Amniotic stem cell (primary cell): ENCODE measurements at regions not wholly inside any gene's neighbourhood (a gene's known extent, or its start where the extent isn't known, plus 50 kb on each side); places are given as distances from the start of the nearest gene placed in this dataset.
"Not testable (repeated sequence)": the region's sequence is repeated elsewhere in the genome, so short reads cannot be mapped to it uniquely, and the experiment has no call there.

Experiments used
- DNase-seq: peaks from one replicate; lab custom pipeline; 2025; lab: John Stamatoyannopoulos, UW

GRCh38 chr5:60444661-60445360, 255.2 kb downstream of the DEPDC1B start:
- DNase-seq, result no peak

GRCh38 chr5:60439552-60439951, 260.4 kb downstream of the DEPDC1B start:
- DNase-seq, result no peak

GRCh38 chr5:60437308-60437707, 262.7 kb downstream of the DEPDC1B start:
- DNase-seq, result no peak

- no peak for DNase-seq
Measured at GRCh38 chr5:60436518-60436917, 263.4 kb downstream of the DEPDC1B start.

- DNase-seq, result no peak
Measured at GRCh38 chr5:60435808-60436207, 264.2 kb downstream of the DEPDC1B start.

GRCh38 chr5:60426189-60426588, 273.8 kb downstream of the DEPDC1B start:
- not testable (repeated sequence) for DNase-seq

GRCh38 chr5:60420773-60421172, 279.2 kb downstream of the DEPDC1B start:
- not testable (repeated sequence) for DNase-seq

- DNase-seq, result no peak
Measured at GRCh38 chr5:60417500-60418181, 282.3 kb downstream of the DEPDC1B start.

GRCh38 chr5:60415443-60415842, 284.5 kb downstream of the DEPDC1B start:
- no peak for DNase-seq

- no peak for DNase-seq
Measured at GRCh38 chr5:60410427-60410826, 289.5 kb downstream of the DEPDC1B start.

- DNase-seq, result no peak
Measured at GRCh38 chr5:60404171-60404570, 295.8 kb downstream of the DEPDC1B start.

- no peak for DNase-seq
Measured at GRCh38 chr5:60403343-60404006, 296.5 kb downstream of the DEPDC1B start.

- DNase-seq, result no peak
Measured at GRCh38 chr5:60402161-60402785, 297.7 kb downstream of the DEPDC1B start.

- no peak for DNase-seq
Measured at GRCh38 chr5:60401526-60401925, 298.4 kb downstream of the DEPDC1B start.

- no peak for DNase-seq
Measured at GRCh38 chr5:60399507-60399906, 300.5 kb downstream of the DEPDC1B start.

- DNase-seq, result no peak
Measured at GRCh38 chr5:60395712-60396329, 304.1 kb downstream of the DEPDC1B start.

- no peak for DNase-seq
Measured at GRCh38 chr5:60387051-60387440, 312.9 kb downstream of the DEPDC1B start.

GRCh38 chr5:60386436-60387050, 313.4 kb downstream of the DEPDC1B start:
- DNase-seq, result no peak

- DNase-seq, result no peak
Measured at GRCh38 chr5:60382716-60383115, 317.2 kb downstream of the DEPDC1B start.

- DNase-seq, result no peak
Measured at GRCh38 chr5:60379907-60380306, 320.1 kb downstream of the DEPDC1B start.

GRCh38 chr5:60377826-60378225, 322.1 kb downstream of the DEPDC1B start:
- no peak for DNase-seq

GRCh38 chr5:60376860-60377259, 323.1 kb downstream of the DEPDC1B start:
- no peak for DNase-seq
